ENCODE measurements at regions not wholly inside any gene's neighbourhood (a gene's known extent, or its start where the extent isn't known, plus 50 kb on each side); places are given as distances from the start of the nearest gene placed in this dataset.
"Not testable (repeated sequence)": the region's sequence is repeated elsewhere in the genome, so short reads cannot be mapped to it uniquely, and the experiment has no call there.

- DNase-seq, result no peak
These were observed 194.4 kb downstream of the COX18 start for GRCh38 chr4:72875138-72875537.

GRCh38 chr4:72864898-72865297, 204.6 kb downstream of the COX18 start:
- no peak for DNase-seq

DNA sequence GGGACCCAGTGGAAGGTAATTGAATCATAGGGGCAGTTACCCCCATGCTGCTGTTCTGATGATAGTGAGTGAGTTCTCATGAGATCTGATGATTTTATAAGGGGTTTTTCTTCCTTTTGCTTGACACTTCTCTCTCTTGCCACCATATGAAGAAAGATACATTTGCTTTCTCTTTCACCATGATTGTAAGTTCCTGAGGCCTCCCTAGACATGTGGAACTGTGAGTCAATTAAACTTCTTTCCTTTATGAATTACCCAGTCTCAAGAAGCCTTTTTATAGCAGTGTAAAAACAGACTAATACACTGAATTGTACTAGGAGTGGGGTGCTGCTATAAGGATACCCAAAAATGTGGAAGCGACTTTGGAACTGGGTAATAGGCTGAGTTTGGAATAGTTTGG, 205.2 kb downstream of the COX18 start:
- DNase-seq, result not testable (repeated sequence)

- DNase-seq, result no peak
These were observed 208.8 kb downstream of the COX18 start for GRCh38 chr4:72860766-72861165.

GRCh38 chr4:72858328-72858727, 211.2 kb downstream of the COX18 start:
- DNase-seq, result no peak

- DNase-seq, result no peak
These were observed 211.7 kb downstream of the COX18 start for GRCh38 chr4:72857787-72858186.

- DNase-seq, result no peak
These were observed 212.3 kb downstream of the COX18 start for GRCh38 chr4:72857216-72857615.

GRCh38 chr4:72846280-72847111, 223.0 kb downstream of the COX18 start:
- no peak for DNase-seq

- no peak for DNase-seq
These were observed 226.1 kb downstream of the COX18 start for GRCh38 chr4:72843466-72843865.

DNA sequence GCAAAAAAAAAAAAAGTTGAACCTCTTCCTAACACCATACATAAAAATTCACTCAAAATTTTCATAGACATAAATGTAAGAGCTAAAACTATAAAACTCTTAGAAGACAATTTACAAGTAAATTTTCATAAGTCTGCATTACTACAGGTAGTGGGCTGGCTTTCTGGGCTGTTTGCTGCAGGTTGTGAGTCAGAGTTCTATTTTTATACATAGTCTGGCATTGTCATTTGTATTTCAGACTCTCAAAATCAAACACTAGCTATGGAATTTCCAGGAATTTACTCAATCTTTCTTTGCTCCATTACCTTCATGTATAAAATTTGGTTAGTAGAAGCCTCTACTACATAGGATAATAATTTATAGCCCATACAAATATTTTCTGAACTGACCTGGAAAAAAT, 227.2 kb downstream of the COX18 start:
- DNase-seq, result no peak

GRCh38 chr4:72840166-72840565, 229.3 kb downstream of the COX18 start:
- not testable (repeated sequence) for DNase-seq

- no peak for DNase-seq
These were observed 240.7 kb downstream of the COX18 start for GRCh38 chr4:72828864-72829263.

GRCh38 chr4:72827968-72828367, 241.5 kb downstream of the COX18 start:
- DNase-seq, result no peak

DNA sequence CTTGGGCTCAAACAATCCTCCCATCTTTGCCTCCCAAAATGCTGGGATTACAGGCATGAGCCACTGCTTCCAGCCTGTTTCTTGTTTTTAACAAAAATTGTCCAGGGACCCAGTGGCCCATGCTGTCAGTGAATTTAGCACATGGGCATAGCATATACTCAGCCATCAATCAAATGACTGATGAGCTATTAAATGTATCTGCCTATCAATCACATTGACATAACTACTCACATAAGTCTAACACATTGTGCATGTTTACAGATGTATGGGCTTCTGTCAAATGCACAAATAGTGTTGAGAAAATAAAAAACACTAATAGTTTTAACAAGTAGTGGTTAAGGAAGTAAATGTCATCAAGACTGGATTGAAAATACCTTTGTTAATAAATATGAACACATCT, 249.4 kb downstream of the COX18 start:
- DNase-seq, result no peak

DNA sequence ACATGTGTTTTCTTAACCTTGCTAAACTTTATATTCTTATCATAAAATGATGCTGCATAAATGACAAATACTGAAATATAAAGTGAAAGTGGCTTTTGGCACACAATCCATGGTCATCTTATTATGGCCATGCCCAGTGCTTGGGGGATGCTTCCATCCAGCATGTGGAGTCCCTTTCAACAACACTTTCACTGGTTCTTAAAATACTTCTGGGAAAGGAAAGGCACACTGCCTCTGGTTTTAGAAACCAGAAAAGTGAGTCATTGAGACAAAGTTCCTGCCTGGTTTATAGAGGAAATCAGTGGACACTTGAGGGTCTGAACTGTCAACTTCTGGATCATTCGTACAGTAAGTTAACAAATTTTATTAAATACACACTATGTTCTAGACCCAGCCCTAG, 248.0 kb upstream of the ADAMTS3 start:
- no peak for DNase-seq

- no peak for DNase-seq
These were observed 245.2 kb upstream of the ADAMTS3 start for GRCh38 chr4:72814241-72814640.

DNA sequence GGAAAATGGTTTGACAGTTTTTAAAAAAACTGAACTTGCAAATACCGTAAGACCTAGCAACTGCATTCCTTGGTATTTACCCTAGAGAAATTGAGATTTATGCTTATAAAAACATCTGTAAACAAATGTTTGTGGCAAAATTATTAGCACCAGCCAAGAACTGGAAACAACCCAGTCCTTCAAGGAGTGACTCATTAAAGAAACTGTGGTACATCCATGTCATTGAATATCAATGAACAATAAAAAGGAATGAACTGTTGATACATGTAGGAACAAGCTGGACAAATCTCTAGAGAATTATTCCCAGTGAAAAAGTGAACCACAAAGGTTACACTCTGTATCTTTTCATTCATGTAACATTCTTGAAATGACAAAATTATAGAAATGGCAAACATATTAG, 240.2 kb upstream of the ADAMTS3 start:
- no peak for DNase-seq

GRCh38 chr4:72805284-72805683, 236.3 kb upstream of the ADAMTS3 start:
- DNase-seq, result no peak

GRCh38 chr4:72797486-72797885, 228.5 kb upstream of the ADAMTS3 start:
- DNase-seq, result no peak

DNA sequence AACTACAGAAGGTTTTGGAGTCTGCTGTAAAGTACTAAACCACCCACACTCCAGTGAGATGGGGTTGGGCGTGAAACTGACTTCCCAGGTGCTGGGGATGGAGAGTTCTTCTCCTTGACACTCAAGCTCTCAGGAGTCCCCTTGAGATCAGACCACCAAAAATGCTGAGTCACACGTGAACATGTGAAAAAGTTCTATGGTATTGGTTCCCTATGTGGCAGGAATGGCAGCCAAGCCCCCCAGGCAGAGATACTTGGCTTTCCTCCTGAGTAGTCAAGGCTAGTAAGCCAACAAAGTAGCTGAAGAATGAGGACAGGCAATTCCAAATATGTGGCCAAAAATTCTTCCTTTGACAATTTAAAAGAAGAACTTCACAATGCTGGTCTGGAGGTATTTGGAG, 222.0 kb upstream of the ADAMTS3 start:
- no peak for DNase-seq

GRCh38 chr4:72786401-72786990, 217.5 kb upstream of the ADAMTS3 start:
- no peak for DNase-seq

DNA sequence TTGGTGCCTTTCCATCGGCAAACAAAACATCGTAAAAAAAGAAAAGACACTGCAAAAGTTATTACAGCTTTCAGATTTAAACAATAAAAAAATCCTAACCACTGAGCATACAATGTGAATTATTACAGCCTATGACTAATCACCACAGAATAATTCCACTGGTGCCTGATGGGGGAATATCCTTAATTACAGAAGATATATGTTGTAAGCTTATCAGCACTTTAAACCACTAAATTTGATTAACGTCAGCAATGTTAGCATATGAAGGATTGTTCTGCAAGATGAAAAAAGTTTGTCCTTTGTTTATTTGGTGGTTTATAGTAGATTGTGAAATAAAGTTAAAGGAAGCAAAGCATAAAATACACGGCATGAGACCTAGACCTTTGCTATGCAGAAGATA, 210.2 kb upstream of the ADAMTS3 start:
- no peak for DNase-seq

GRCh38 chr4:72777436-72777835, 208.4 kb upstream of the ADAMTS3 start:
- DNase-seq, result no peak

- no peak for DNase-seq
These were observed 201.7 kb upstream of the ADAMTS3 start for GRCh38 chr4:72770708-72771107.

GRCh38 chr4:72768364-72768763, 199.3 kb upstream of the ADAMTS3 start:
- DNase-seq, result no peak
